Cardiac muscle cell (in vitro differentiated cells and primary cell): ENCODE measurements at regions not wholly inside any gene's neighbourhood (a gene's known extent, or its start where the extent isn't known, plus 50 kb on each side); places are given as distances from the start of the nearest gene placed in this dataset.

Experiments used
- DNase-seq, 2 donors: peaks; one replicate each; pipeline versions ENCODE4 v3.0.0 to v3.0.0-alpha.2; 2010 to 2017; ENCODE audit warnings: low read depth in 1 of 2, low spot score in 1 of 2
- H3K27ac ChIP-seq: fragments of 200-600 bp; sonication (generic); 2 replicates; pipeline ENCODE4 v1.5.1; 2016
- H3K27me3 ChIP-seq: fragments of 200-600 bp; sonication (generic); 2 replicates; pipeline ENCODE4 v1.6.0; 2016; ENCODE audit warnings: control low read depth
- H3K36me3 ChIP-seq: fragments of 200-600 bp; sonication (generic); 2 replicates; pipeline ENCODE4 v1.5.1; 2016; ENCODE audit warnings: control low read depth
- H3K4me1 ChIP-seq: fragments of 200-600 bp; sonication (generic); 2 replicates; pipeline ENCODE4 v1.8.1; 2017; ENCODE audit warnings: low read depth, mild to moderate bottlenecking, mixed run types
- H3K4me3 ChIP-seq: fragments of 200-600 bp; sonication (generic); 2 replicates; pipeline ENCODE4 v1.5.1; 2016; ENCODE audit warnings: mild to moderate bottlenecking
- H3K9me3 ChIP-seq: fragments of 200-600 bp; sonication (generic); 2 replicates; pipeline ENCODE4 v1.5.1; 2017; ENCODE audit warnings: low read depth, mild to moderate bottlenecking, control low read depth
- TF ChIP-seq, protein P1 (sequence below): IDR thresholded peaks from 2 replicates; pipeline ENCODE4 v1.5.1; 2012; ENCODE audit warnings: low read depth, mild to moderate bottlenecking, low read length

- no peak overlapping the region for H3K27ac ChIP-seq
- no peak overlapping the region for H3K4me3 ChIP-seq
- H3K36me3 ChIP-seq = no peaks in the 10 kb centered on the region
- TF ChIP-seq, protein P1, sequence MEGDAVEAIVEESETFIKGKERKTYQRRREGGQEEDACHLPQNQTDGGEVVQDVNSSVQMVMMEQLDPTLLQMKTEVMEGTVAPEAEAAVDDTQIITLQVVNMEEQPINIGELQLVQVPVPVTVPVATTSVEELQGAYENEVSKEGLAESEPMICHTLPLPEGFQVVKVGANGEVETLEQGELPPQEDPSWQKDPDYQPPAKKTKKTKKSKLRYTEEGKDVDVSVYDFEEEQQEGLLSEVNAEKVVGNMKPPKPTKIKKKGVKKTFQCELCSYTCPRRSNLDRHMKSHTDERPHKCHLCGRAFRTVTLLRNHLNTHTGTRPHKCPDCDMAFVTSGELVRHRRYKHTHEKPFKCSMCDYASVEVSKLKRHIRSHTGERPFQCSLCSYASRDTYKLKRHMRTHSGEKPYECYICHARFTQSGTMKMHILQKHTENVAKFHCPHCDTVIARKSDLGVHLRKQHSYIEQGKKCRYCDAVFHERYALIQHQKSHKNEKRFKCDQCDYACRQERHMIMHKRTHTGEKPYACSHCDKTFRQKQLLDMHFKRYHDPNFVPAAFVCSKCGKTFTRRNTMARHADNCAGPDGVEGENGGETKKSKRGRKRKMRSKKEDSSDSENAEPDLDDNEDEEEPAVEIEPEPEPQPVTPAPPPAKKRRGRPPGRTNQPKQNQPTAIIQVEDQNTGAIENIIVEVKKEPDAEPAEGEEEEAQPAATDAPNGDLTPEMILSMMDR = no peak
- peaks cover 3% of the 10 kb centered on the region for H3K27me3 ChIP-seq
- H3K9me3 ChIP-seq = no peaks in the 10 kb centered on the region
- no peaks in the 10 kb centered on the region for H3K4me1 ChIP-seq
- no peak for DNase-seq
These were observed 238.8 kb downstream of the RPLP1 start for GRCh38 chr15:69691307-69692015.

DNA sequence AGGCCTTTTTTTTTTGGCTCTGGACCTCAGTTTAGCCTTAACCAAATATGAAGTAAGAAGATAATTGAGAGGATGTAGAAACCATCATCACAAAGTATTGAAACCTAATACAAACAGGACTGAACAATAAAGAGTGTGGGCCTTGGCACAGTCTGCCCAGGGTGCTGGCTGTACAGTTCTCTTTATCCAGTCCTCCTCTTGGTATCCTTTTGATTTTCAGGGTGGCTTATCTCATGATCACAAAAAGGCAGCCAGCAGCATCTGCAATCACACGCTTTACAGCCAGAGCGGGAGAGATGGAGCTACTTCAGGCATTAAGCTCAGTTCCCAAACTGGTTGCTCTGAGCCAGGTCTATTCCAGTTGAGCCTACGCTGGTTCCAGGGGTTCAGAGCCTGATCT, 239.7 kb downstream of the RPLP1 start:
- Histone ChIP-seq H3K4me3 (no peak overlapping the region), H3K36me3 (no peaks in the 10 kb centered on the region), H3K9me3 (no peaks in the 10 kb centered on the region)

GRCh38 chr15:69693059-69693458, 240.4 kb downstream of the RPLP1 start:
- H3K4me1 ChIP-seq = no peaks in the 10 kb centered on the region
- no peak overlapping the region for H3K4me3 ChIP-seq
- TF ChIP-seq, protein P1 = no peak
- H3K27ac ChIP-seq = no peak overlapping the region
- H3K27me3 ChIP-seq = peaks cover 3% of the 10 kb centered on the region
- DNase-seq = no peak
- H3K36me3 ChIP-seq = no peaks in the 10 kb centered on the region
- no peaks in the 10 kb centered on the region for H3K9me3 ChIP-seq

More for the DNA sequence above, 239.7 kb downstream of the RPLP1 start:
- TF ChIP-seq, protein P1 = no peak
- Histone ChIP-seq H3K27ac (no peak overlapping the region), H3K27me3 (peaks cover 3% of the 10 kb centered on the region), H3K4me1 (no peaks in the 10 kb centered on the region)
- no peak for DNase-seq

DNA sequence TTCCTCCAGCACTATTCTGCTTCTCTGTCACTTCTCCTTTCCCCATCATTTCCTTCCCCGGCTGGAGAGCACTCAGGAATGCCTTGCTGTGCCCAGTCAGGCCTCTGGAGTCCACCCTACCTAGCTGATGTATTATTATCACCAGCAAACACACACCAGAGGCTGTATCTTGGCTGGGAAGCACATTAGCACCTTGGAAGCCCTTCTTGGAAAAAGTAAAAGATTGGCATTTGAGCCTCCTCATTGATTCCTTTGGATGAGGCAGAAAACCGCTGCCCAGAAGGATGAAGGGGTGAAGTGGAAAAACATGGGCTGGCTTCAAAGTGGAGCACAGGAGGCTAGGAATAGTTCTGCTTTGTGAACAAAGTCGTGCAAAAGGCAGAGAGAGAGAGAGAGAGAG, 244.3 kb downstream of the RPLP1 start:
- H3K4me3 ChIP-seq = no peak overlapping the region

DNA sequence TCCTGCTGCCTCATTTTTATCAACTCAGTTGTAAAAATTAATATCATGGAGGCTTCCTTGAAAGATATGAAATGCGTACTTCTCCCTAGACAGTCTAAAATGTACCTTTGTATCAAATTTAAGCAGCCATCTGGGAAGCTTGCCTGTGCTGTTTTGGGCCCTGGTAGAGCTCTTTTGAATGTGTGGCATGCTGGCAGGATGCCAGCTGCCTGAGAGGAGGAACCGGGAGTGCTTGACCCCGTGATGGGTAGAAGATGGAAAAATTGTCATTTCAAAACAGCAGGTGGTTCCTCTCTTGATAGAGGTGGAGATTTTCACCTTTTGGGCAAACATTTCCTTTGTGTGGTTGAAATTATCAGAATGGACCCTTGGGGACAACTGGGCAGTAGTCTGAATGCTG, 245.3 kb downstream of the RPLP1 start:
- TF ChIP-seq, protein P1 = no peak
- Histone ChIP-seq H3K4me3 (no peak overlapping the region), H3K9me3 (no peaks in the 10 kb centered on the region), H3K27ac (no peak overlapping the region), H3K27me3 (no peaks in the 10 kb centered on the region), H3K36me3 (no peaks in the 10 kb centered on the region), H3K4me1 (no peaks in the 10 kb centered on the region)
- DNase-seq = peak in 1 of 2 donors; percentile 13

More for the DNA sequence above, 244.3 kb downstream of the RPLP1 start:
- no peak for DNase-seq
- no peak overlapping the region for H3K27ac ChIP-seq
- H3K9me3 ChIP-seq = no peaks in the 10 kb centered on the region
- H3K36me3 ChIP-seq = no peaks in the 10 kb centered on the region
- H3K4me1 ChIP-seq = no peaks in the 10 kb centered on the region
- H3K27me3 ChIP-seq = peaks cover 3% of the 10 kb centered on the region
- TF ChIP-seq, protein P1 = no peak
